Panc1 (cell line): ENCODE measurements at regions not wholly inside any gene's neighbourhood (a gene's known extent, or its start where the extent isn't known, plus 50 kb on each side); places are given as distances from the start of the nearest gene placed in this dataset.

ENCODE experiments used
- ATAC-seq: fragments of 200-7000 bp; cut with Tn5 transposase; 2 replicates; pipeline ENCODE4 v1.9.1; 2020; ENCODE audit warnings: mild to moderate bottlenecking, moderate library complexity
- BruUV-seq: library from RNA; stranded (reverse); fragments of 400-500 nt; replicated peaks from 2 replicates; lab custom pipeline; 2021; lab: Mats Ljungman, UMichigan
- CTCF ChIA-PET: fragments of 300-600 bp; sonication (Branson Sonifier 250); formaldehyde crosslinking; loops from one replicate; lab custom pipeline; 2022; ENCODE audit warnings: antibody characterized with exemption; lab: Charles Lee
- POLR2A ChIA-PET: fragments of 300-600 bp; sonication (Branson Sonifier 250); formaldehyde crosslinking; loops from one replicate; lab custom pipeline; 2022; ENCODE audit warnings: antibody characterized with exemption; lab: Charles Lee
- DNase-seq: peaks from one replicate; pipeline ENCODE4 v3.0.0-alpha.2; 2010; ENCODE audit warnings: low read depth, low spot score
- H3K27ac ChIP-seq: 2 replicates; pipeline ENCODE4 v1.5.1; 2011; ENCODE audit warnings: mild to moderate bottlenecking, low read length, inconsistent platforms
- H3K27me3 ChIP-seq: fragments of 200-500 bp; sonication (Bioruptor generic); 2 replicates; pipeline ENCODE4 v1.6.0; 2014; ENCODE audit warnings: low read length, inconsistent platforms; ENCODE audit not compliant: control insufficient read depth, insufficient read depth
- H3K36me3 ChIP-seq: fragments of 200-500 bp; sonication (Bioruptor generic); 2 replicates; pipeline ENCODE4 v1.5.1; 2014; ENCODE audit warnings: inconsistent platforms, mild to moderate bottlenecking, low read length, moderate library complexity; ENCODE audit not compliant: control insufficient read depth, insufficient read depth
- H3K4me1 ChIP-seq: 2 replicates; pipeline ENCODE4 v1.5.1; 2011; ENCODE audit warnings: inconsistent platforms, mild to moderate bottlenecking, low read length, moderate library complexity; ENCODE audit not compliant: control insufficient read depth, insufficient read depth
- H3K4me3 ChIP-seq, 2 experiments: 2 replicates each; pipeline ENCODE4 v1.5.1; 2011 to 2012; ENCODE audit warnings: low read depth in 2 of 2, low read length in 2 of 2, mild to moderate bottlenecking in 2 of 2, inconsistent platforms in 1 of 2, moderate library complexity in 1 of 2
- H3K9me3 ChIP-seq: fragments of 200-500 bp; sonication (Bioruptor generic); 2 replicates; pipeline ENCODE4 v1.5.1; 2014; ENCODE audit warnings: low read depth, mild to moderate bottlenecking, inconsistent platforms, low read length, moderate library complexity; ENCODE audit not compliant: control insufficient read depth, insufficient read depth
- CTCF ChIP-seq: fragments of 450-650 bp; IDR thresholded peaks from 2 replicates; pipeline ENCODE4 v1.5.1; 2017; ENCODE audit warnings: mild to moderate bottlenecking
- POLR2AphosphoS5 ChIP-seq: IDR thresholded peaks from 2 replicates; pipeline ENCODE4 v1.6.1; 2012; ENCODE audit warnings: mild to moderate bottlenecking, low read depth, low read length, moderate library complexity
- REST ChIP-seq, 2 experiments: IDR thresholded peaks; 2 replicates each; pipeline ENCODE4 v1.6.1; 2011 to 2012; ENCODE audit warnings: low read depth in 2 of 2, control low read depth in 1 of 2, low read length in 1 of 2, mild to moderate bottlenecking in 1 of 2, moderate library complexity in 1 of 2; ENCODE audit not compliant: insufficient read depth in 1 of 2
- SIN3A ChIP-seq: IDR thresholded peaks from 2 replicates; pipeline ENCODE4 v1.6.1; 2012; ENCODE audit warnings: low read depth, mild to moderate bottlenecking, low read length, moderate library complexity, borderline replicate concordance; ENCODE audit not compliant: insufficient read depth
- TCF7L2 ChIP-seq: IDR thresholded peaks from 2 replicates; pipeline ENCODE4 v1.6.1; 2011; ENCODE audit warnings: mild to moderate bottlenecking, low read depth, low read length, inconsistent platforms
- in situ Hi-C: cut with HindIII; loops from 2 replicates; pipeline ENCODE4 v1.10.0; 2016; ENCODE audit warnings: low sequenced_read_pairs, low pct_unique_long_range_greater_than_20kb
- intact Hi-C: fragments of 100-400 bp; cut with micrococcal nuclease; formaldehyde crosslinking; loops from one replicate; pipeline ENCODE4 v1.10.0; 2022; ENCODE audit not compliant: unreplicated experiment

DNA sequence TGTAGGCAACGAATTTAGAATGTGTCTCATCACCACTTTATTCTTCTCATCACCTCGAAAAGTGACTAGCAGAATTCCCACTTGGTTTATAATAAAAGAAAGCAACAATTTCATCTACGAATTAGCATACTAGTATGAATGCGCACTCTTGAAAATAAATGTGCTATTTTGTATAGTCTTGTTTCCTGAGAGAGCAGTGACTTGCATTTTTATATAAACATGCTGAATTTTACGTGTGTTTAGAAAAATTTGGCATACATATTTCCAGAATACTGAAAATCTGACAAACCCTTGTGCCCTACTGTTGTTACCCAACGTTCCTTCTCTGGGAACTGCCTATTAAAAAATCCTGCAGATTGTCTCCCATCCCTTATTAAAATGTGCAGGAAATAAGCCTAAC is 786.8 kb downstream of the TSN start:
- Histone ChIP-seq H3K9me3 (no peaks in the 10 kb centered on the region), H3K36me3 (no peaks in the 10 kb centered on the region), H3K27ac (no peak overlapping the region), H3K4me1 (no peaks in the 10 kb centered on the region), H3K27me3 (no peaks in the 10 kb centered on the region), H3K4me3 (no peak overlapping the region)
- intact Hi-C loops, result no loop called here
- no TSS peak for BruUV-seq
- ChIA-PET POLR2A (no interaction called here), CTCF (no interaction called here)
- TF ChIP-seq TCF7L2 (no peak), SIN3A (no peak), REST (IDR thresholded peaks at IDR 0.05; ENCODE audit: insufficient read depth in 1 of 2, low read depth in 2 of 2, low read length in 1 of 2) (no peak), CTCF (no peak), POLR2AphosphoS5 (no peak)
- in situ Hi-C loops, result no loop called here
- ATAC-seq (no peak), DNase-seq (no peak)

DNA sequence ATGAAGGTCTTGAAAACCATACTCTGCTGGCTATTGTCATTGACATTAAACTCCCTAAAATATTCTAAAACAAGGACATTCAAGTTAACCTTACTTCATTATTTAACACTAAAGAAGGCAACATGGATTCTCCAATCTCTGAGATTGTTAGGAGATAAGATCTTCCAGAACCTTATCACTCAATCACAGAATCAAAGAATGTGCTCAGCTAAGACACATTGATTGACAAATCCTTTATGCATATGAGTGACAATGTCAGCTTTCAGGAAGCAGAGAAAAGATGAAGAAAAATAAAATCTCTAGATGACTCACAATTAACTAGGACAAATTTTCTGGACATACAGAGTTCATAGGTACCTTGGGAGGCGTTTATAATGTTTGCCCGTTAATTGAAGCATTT is 787.2 kb downstream of the TSN start:
- intact Hi-C loops (no loop called here), in situ Hi-C loops (no loop called here)
- no peak for ATAC-seq

More for the DNA sequence above, 787.2 kb downstream of the TSN start:
- Histone ChIP-seq H3K4me1 (no peaks in the 10 kb centered on the region), H3K27ac (no peak overlapping the region), H3K27me3 (no peaks in the 10 kb centered on the region), H3K4me3 (no peak overlapping the region), H3K9me3 (no peaks in the 10 kb centered on the region), H3K36me3 (no peaks in the 10 kb centered on the region)
- DNase-seq, result no peak
- TF ChIP-seq POLR2AphosphoS5 (no peak), CTCF (no peak), TCF7L2 (no peak), REST (IDR thresholded peaks at IDR 0.05; ENCODE audit: insufficient read depth in 1 of 2, low read depth in 2 of 2, low read length in 1 of 2) (no peak), SIN3A (no peak)
- POLR2A ChIA-PET, result no interaction called here
- CTCF ChIA-PET, result no interaction called here
- no TSS peak for BruUV-seq
